ENCODE measurements at regions not wholly inside any gene's neighbourhood (a gene's known extent, or its start where the extent isn't known, plus 50 kb on each side); places are given as distances from the start of the nearest gene placed in this dataset.

DNA sequence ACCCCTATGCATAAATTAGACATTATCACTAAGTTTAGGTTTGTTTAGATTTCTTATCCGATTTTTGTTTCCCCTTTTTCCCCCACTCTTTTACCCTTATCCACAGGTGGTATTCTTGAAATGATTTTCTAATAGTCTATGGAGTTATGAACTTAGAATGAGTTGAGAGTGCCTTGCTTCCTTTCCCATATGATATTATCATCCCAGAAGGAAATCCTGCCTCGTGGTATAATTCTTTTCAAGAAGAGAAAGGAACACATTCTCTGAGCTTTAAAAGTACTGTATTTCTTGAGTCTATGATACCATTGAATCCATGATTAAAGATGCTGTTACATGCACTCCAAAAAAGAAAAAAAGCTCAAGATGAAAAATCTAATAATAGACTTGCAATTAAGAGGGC lies 76.9 kb upstream of the ADAMTSL1 start:
- no peak for DNase-seq (ENCODE audit: low read depth, low spot score)
- Histone ChIP-seq H3K4me1 (ENCODE audit: control insufficient read depth, insufficient read depth, low read length) (no peaks in the 10 kb centered on the region), H3K36me3 (ENCODE audit: control insufficient read depth, insufficient read depth, low read length) (no peaks in the 10 kb centered on the region), H3K4me3 (ENCODE audit: low read length) (no peak overlapping the region), H3K27ac (ENCODE audit: low read length) (no peak overlapping the region), H3K27me3 (ENCODE audit: control insufficient read depth, insufficient read depth, low read length) (no peaks in the 10 kb centered on the region), H3K9me3 (ENCODE audit: control insufficient read depth, insufficient read depth, low read length) (no peaks in the 10 kb centered on the region)
- WGBS (ENCODE audit: insufficient coverage, insufficient read length), result no CpG with 5 or more reads among the region's 2 CpGs

DNA sequence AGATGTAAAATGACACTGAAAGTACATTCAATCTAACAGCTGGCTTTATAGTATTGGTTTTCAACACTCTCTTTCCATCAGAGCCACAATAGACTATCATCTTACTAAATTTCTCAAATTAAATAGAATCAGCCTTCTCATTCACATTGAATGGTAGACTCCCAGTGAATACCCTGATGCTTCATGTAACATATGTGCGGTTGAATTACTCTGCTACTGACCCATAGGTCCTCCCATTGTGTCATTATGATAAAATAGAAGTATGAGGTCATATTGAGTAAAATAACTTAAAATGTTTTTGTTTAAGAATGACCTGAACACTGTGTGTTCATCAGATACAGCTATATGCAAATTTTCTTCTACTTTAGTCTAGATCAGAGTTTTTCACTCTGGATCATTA lies 75.9 kb upstream of the ADAMTSL1 start:
- Histone ChIP-seq H3K4me1 (ENCODE audit: control insufficient read depth, insufficient read depth, low read length) (no peaks in the 10 kb centered on the region), H3K27me3 (ENCODE audit: control insufficient read depth, insufficient read depth, low read length) (no peaks in the 10 kb centered on the region), H3K4me3 (ENCODE audit: low read length) (no peak overlapping the region), H3K36me3 (ENCODE audit: control insufficient read depth, insufficient read depth, low read length) (no peaks in the 10 kb centered on the region), H3K27ac (ENCODE audit: low read length) (no peak overlapping the region), H3K9me3 (ENCODE audit: control insufficient read depth, insufficient read depth, low read length) (no peaks in the 10 kb centered on the region)
- WGBS (ENCODE audit: insufficient coverage, insufficient read length), result no CpG with 5 or more reads among the region's 1 CpG
- no peak for DNase-seq (ENCODE audit: low read depth, low spot score)

DNA sequence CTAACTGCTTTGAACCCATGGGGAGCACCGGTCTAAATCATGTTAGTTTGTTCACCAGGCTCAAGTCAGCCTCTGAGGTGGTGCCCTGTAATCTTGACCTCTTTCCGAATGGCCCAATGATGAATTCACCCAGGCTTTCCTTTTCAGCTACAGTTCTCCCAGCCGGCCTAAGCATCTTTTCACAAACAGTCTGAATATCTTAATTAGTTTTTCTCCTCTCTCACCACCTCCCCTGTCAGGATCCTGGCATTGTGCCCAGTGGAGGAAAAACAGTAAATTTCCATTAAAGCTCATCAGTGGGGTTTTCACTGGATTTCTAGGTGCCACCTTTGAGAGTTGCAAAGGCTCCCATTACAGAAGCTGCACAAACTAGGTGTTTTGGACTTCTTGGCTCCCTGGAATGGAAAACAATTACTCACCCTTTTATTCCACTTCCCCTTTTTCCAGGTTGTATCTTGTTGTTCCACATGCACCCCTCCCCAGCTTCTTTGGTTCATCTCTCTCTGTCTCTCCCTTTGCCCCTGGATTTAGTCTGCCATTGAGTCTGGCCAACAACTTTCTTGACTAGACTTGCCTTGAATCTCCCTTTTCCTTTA lies 69.4 kb upstream of the ADAMTSL1 start:
- no peak overlapping the region for H3K27ac ChIP-seq (ENCODE audit: low read length)
- no CpG with 5 or more reads among the region's 3 CpGs for WGBS (ENCODE audit: insufficient coverage, insufficient read length)
- DNase-seq (ENCODE audit: low read depth, low spot score), result no peak

DNA sequence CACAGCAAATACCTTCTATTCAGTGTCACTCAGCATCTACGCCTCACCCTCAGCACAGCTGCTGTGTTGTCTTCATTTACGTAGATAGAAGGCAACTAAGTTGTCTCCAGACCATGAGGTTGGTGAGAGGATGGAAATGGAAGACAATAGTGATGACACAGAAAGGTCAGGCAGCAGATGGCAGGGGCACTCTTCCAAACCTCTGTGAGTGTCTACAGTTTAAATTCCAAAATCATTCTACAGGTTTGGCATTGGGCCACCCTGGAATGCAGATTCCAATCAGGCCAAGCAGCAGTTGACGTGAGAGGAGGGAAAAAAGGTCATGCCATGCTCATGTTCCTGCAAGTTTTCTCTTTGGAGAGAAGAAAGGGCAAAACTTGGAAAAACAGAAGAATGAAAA lies 68.7 kb upstream of the ADAMTSL1 start:
- no CpG with 5 or more reads among the region's 3 CpGs for WGBS (ENCODE audit: insufficient coverage, insufficient read length)
- no peak overlapping the region for H3K27ac ChIP-seq (ENCODE audit: low read length)
- no peaks in the 10 kb centered on the region for H3K4me1 ChIP-seq (ENCODE audit: control insufficient read depth, insufficient read depth, low read length)
- H3K36me3 ChIP-seq (ENCODE audit: control insufficient read depth, insufficient read depth, low read length), result no peaks in the 10 kb centered on the region
- H3K27me3 ChIP-seq (ENCODE audit: control insufficient read depth, insufficient read depth, low read length), result no peaks in the 10 kb centered on the region
- no peak for DNase-seq (ENCODE audit: low read depth, low spot score)
- H3K4me3 ChIP-seq (ENCODE audit: low read length), result no peak overlapping the region
- no peaks in the 10 kb centered on the region for H3K9me3 ChIP-seq (ENCODE audit: control insufficient read depth, insufficient read depth, low read length)

More for the DNA sequence above, 69.4 kb upstream of the ADAMTSL1 start:
- H3K36me3 ChIP-seq (ENCODE audit: control insufficient read depth, insufficient read depth, low read length), result no peaks in the 10 kb centered on the region
- H3K9me3 ChIP-seq (ENCODE audit: control insufficient read depth, insufficient read depth, low read length), result no peaks in the 10 kb centered on the region
- no peak overlapping the region for H3K4me3 ChIP-seq (ENCODE audit: low read length)
- no peaks in the 10 kb centered on the region for H3K4me1 ChIP-seq (ENCODE audit: control insufficient read depth, insufficient read depth, low read length)
- H3K27me3 ChIP-seq (ENCODE audit: control insufficient read depth, insufficient read depth, low read length), result no peaks in the 10 kb centered on the region

DNA sequence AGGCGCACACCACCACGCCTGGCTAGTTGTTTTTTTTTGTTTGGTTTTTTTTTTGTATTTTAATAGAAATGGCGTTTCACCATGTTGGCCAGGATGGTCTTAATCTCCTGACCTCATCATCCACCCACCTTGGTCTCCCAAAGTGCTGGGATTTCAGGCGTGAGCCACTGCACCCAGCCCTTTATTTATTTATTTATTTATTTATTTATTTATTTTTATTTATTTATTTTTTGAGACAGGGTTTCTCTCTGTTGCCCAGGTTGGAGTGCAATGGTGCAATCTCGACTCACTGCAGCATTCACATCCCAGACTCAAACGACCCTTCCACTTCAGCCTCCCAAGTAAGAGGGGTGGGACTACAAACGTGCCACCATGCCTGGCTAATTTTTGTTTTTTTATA lies 63.0 kb upstream of the ADAMTSL1 start:
- WGBS (ENCODE audit: insufficient coverage, insufficient read length), result no CpG with 5 or more reads among the region's 7 CpGs
- Histone ChIP-seq H3K27ac (ENCODE audit: low read length) (no peak overlapping the region), H3K27me3 (ENCODE audit: control insufficient read depth, insufficient read depth, low read length) (no peaks in the 10 kb centered on the region), H3K9me3 (ENCODE audit: control insufficient read depth, insufficient read depth, low read length) (no peaks in the 10 kb centered on the region), H3K4me1 (ENCODE audit: control insufficient read depth, insufficient read depth, low read length) (no peaks in the 10 kb centered on the region), H3K36me3 (ENCODE audit: control insufficient read depth, insufficient read depth, low read length) (no peaks in the 10 kb centered on the region), H3K4me3 (ENCODE audit: low read length) (no peak overlapping the region)
- no peak for DNase-seq (ENCODE audit: low read depth, low spot score)

DNA sequence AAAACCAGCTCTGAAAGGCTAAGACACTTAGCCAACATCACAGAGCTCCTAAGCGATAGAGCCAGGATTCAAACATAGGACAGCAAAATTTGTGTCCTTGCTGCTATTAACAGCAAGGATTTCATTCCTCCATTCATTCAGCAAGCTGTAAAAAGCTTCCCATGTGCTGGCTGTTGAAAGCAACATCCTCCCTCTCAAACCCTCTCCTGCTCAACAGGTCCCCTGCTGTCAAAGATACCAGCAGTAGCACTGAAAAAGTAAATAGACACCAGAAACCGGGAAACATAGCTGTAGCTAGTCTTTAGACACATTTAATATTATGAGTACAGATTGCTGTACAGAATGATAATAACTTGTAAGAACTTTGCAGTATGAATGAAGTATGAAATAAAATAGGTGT lies 52.6 kb upstream of the ADAMTSL1 start:
- Histone ChIP-seq H3K27me3 (ENCODE audit: control insufficient read depth, insufficient read depth, low read length) (no peaks in the 10 kb centered on the region), H3K9me3 (ENCODE audit: control insufficient read depth, insufficient read depth, low read length) (no peaks in the 10 kb centered on the region), H3K4me1 (ENCODE audit: control insufficient read depth, insufficient read depth, low read length) (no peaks in the 10 kb centered on the region), H3K4me3 (ENCODE audit: low read length) (no peak overlapping the region), H3K36me3 (ENCODE audit: control insufficient read depth, insufficient read depth, low read length) (no peaks in the 10 kb centered on the region), H3K27ac (ENCODE audit: low read length) (no peak overlapping the region)
- DNase-seq (ENCODE audit: low read depth, low spot score), result no peak
- WGBS (ENCODE audit: insufficient coverage, insufficient read length), result no CpG with 5 or more reads among the region's 2 CpGs

DNA sequence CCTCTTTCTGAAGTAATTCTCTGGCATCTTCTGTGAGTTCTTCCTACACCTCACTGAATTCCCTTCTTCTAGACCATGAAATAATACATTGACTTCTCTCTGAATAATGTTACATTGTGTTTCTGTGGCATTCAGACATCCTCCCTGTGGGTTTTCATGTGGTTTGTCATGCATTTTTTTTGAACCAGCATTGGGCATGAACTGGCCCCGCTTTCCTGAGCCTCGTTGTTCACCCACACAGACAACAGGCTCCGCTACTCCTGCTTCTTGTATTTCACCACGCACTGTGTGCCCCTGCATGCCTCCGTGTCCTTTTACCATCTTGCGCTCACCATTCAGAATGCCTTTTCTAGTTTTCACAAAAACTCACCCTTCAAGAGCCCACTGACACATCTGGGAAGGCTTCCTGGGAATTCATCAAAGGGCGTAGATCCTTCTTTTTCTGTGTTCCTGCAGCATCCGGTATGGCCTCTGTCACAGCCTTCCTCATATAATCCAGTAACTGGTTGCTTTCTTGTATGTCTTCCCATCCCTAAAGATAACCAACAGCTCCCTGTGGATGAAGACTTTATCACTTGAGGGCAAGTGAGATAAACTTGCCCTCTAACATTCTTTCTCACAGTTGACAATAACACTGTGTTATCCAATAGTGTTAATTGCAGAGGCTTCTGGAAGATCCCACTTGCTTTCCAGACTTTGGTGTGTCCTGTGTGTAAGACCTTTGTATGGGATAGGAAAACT lies 51.5 kb upstream of the ADAMTSL1 start:
- WGBS (ENCODE audit: insufficient coverage, insufficient read length), result no CpG with 5 or more reads among the region's 8 CpGs
- Histone ChIP-seq H3K9me3 (ENCODE audit: control insufficient read depth, insufficient read depth, low read length) (no peaks in the 10 kb centered on the region), H3K4me3 (ENCODE audit: low read length) (no peak overlapping the region), H3K27me3 (ENCODE audit: control insufficient read depth, insufficient read depth, low read length) (no peaks in the 10 kb centered on the region), H3K4me1 (ENCODE audit: control insufficient read depth, insufficient read depth, low read length) (no peaks in the 10 kb centered on the region), H3K27ac (ENCODE audit: low read length) (no peak overlapping the region), H3K36me3 (ENCODE audit: control insufficient read depth, insufficient read depth, low read length) (no peaks in the 10 kb centered on the region)
- DNase-seq (ENCODE audit: low read depth, low spot score), result no peak

DNA sequence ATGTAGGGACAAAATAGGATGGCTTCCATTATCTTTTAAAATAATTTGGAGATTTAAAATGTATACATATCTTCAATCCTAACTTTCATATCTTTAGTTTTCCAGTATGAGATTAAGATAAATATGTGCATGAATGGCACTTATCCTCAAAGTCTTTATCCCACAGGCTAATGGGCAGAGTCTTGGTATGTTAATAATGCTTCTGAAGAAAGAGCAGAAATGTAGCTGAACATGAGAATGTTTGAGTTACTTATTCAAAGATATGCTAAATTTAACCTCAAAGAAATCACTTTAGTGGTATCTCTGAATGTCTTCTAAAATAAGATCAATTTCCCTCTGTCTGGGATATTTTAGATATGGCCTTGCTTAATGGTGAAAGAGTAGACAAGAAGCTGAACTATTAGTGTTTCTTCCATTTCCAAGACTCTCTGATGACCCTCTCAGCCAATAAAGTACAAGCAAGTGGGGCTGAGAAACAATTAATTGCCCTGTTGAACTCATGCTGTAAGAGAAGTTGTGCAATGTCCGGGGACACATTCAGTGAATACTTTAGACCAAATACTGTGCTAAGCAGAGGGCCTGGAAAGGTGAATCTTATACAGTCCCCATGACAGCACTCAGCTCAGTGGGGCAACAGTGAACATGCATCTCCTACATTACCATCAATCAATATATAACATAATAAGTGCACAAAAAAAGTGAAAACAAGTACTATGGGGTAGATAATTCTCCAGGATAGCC lies 50.0 kb upstream of the ADAMTSL1 start:
- no peak overlapping the region for H3K27ac ChIP-seq (ENCODE audit: low read length)
- no CpG with 5 or more reads among the region's 1 CpG for WGBS (ENCODE audit: insufficient coverage, insufficient read length)
- no peak for DNase-seq (ENCODE audit: low read depth, low spot score)
- H3K4me1 ChIP-seq (ENCODE audit: control insufficient read depth, insufficient read depth, low read length), result no peaks in the 10 kb centered on the region
- H3K9me3 ChIP-seq (ENCODE audit: control insufficient read depth, insufficient read depth, low read length), result no peaks in the 10 kb centered on the region
- H3K36me3 ChIP-seq (ENCODE audit: control insufficient read depth, insufficient read depth, low read length), result no peaks in the 10 kb centered on the region
- no peak overlapping the region for H3K4me3 ChIP-seq (ENCODE audit: low read length)
- H3K27me3 ChIP-seq (ENCODE audit: control insufficient read depth, insufficient read depth, low read length), result no peaks in the 10 kb centered on the region
